ENCODE measurements at regions not wholly inside any gene's neighbourhood (a gene's known extent, or its start where the extent isn't known, plus 50 kb on each side); places are given as distances from the start of the nearest gene placed in this dataset.

DNA sequence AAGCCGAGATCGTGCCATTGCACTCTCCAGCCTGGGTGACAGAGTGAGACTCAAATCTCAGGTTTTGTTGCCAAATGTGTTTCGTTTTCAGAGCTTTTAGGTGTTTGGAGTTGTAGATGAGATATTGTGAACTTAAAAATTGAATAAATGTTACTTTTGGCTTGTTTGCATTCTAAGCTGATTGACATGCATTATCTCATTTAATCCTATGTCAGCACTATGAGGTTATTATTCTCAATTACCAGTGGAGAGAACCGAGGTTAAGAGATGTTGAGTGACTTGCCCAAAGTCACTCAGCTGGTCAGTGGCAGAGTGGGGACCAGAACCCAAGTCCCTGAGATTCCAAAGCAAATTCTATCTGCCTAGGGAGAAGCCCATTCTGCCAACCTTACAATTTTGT, 72.6 kb upstream of the PIM1 start (continued):
- TF ChIP-seq, protein P1, sequence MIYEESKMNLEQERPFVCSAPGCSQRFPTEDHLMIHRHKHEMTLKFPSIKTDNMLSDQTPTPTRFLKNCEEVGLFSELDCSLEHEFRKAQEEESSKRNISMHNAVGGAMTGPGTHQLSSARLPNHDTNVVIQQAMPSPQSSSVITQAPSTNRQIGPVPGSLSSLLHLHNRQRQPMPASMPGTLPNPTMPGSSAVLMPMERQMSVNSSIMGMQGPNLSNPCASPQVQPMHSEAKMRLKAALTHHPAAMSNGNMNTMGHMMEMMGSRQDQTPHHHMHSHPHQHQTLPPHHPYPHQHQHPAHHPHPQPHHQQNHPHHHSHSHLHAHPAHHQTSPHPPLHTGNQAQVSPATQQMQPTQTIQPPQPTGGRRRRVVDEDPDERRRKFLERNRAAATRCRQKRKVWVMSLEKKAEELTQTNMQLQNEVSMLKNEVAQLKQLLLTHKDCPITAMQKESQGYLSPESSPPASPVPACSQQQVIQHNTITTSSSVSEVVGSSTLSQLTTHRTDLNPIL (CRISPR knock-in tag; IDR thresholded peaks at IDR 0.05; ENCODE audit: low read depth): no peak
- TF ChIP-seq ESRRG (CRISPR knock-in tag; IDR thresholded peaks at IDR 0.05) (no peak), CSDC2 (CRISPR knock-in tag; IDR thresholded peaks at IDR 0.05) (no peak), ARNTL (CRISPR knock-in tag; IDR thresholded peaks at IDR 0.05; ENCODE audit: borderline replicate concordance, low read depth) (no peak)
- TF ChIP-seq, protein P2, sequence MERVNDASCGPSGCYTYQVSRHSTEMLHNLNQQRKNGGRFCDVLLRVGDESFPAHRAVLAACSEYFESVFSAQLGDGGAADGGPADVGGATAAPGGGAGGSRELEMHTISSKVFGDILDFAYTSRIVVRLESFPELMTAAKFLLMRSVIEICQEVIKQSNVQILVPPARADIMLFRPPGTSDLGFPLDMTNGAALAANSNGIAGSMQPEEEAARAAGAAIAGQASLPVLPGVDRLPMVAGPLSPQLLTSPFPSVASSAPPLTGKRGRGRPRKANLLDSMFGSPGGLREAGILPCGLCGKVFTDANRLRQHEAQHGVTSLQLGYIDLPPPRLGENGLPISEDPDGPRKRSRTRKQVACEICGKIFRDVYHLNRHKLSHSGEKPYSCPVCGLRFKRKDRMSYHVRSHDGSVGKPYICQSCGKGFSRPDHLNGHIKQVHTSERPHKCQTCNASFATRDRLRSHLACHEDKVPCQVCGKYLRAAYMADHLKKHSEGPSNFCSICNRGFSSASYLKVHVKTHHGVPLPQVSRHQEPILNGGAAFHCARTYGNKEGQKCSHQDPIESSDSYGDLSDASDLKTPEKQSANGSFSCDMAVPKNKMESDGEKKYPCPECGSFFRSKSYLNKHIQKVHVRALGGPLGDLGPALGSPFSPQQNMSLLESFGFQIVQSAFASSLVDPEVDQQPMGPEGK (CRISPR knock-in tag; IDR thresholded peaks at IDR 0.05; ENCODE audit: borderline replicate concordance): no peak

DNA sequence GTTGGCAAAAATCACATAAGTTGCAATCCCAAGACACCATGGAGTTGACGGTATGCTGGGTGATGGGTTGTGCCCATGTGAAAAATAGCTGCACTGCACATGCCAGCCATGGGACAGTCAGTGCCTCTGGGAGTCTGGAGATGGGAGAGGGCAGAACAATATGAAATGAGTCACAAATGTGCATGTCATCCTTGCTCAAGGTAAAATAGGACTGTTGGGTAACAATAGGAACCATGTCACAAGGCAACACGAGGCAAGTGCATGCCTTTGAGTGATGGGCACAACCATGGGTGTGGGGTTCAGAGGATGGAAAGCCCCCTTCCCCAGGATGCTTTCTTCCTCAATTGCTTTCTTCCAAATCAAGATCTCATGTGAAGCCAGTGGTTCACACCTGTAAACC, 70.5 kb upstream of the PIM1 start:
- TF ChIP-seq, protein P1 (CRISPR knock-in tag; IDR thresholded peaks at IDR 0.05; ENCODE audit: low read depth): no peak
- TF ChIP-seq RARB (CRISPR knock-in tag; IDR thresholded peaks at IDR 0.05) (no peak), BACH2 (CRISPR knock-in tag; IDR thresholded peaks at IDR 0.05; ENCODE audit: borderline replicate concordance) (no peak), PPARA (CRISPR knock-in tag; IDR thresholded peaks at IDR 0.05; ENCODE audit: borderline replicate concordance) (no peak), OSR1 (CRISPR knock-in tag; IDR thresholded peaks at IDR 0.05) (no peak), ZNF8 (CRISPR knock-in tag; IDR thresholded peaks at IDR 0.05) (no peak), TCF4 (CRISPR knock-in tag; IDR thresholded peaks at IDR 0.05; ENCODE audit: borderline replicate concordance) (no peak), CSDC2 (CRISPR knock-in tag; IDR thresholded peaks at IDR 0.05) (no peak)
- TF ChIP-seq, protein P2 (CRISPR knock-in tag; IDR thresholded peaks at IDR 0.05; ENCODE audit: borderline replicate concordance): no peak
- no peak for ATAC-seq

DNA sequence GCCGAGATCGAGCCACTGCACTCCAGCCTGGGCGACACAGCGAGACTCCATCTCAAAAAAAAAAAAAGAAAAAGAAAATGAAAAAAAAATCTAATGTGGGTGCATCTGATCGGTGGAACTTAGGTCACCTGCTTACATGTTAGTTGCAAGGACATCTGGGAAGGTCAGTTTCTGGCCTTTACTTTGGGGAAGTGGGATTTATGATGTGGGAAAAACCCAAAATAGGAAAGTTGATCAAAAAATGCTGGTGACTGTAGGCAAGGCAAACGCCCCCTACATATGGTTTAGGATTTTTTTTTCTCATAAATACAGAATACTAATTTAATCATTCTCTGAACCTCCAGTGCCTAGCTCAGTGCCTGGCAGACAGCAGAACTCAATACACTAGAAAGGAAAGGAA, 69.2 kb upstream of the PIM1 start:
- TF ChIP-seq BACH2 (CRISPR knock-in tag; IDR thresholded peaks at IDR 0.05; ENCODE audit: borderline replicate concordance) (no peak), OSR1 (CRISPR knock-in tag; IDR thresholded peaks at IDR 0.05) (no peak), ZNF565 (CRISPR knock-in tag; conservative IDR thresholded peaks at IDR 0.05; ENCODE audit: low read depth) (no peak), CSDC2 (CRISPR knock-in tag; IDR thresholded peaks at IDR 0.05) (no peak), ISL1 (CRISPR knock-in tag; IDR thresholded peaks at IDR 0.05) (no peak), SNAI2 (CRISPR knock-in tag; IDR thresholded peaks at IDR 0.05) (no peak), RARB (CRISPR knock-in tag; IDR thresholded peaks at IDR 0.05) (no peak), ZFP30 (CRISPR knock-in tag; IDR thresholded peaks at IDR 0.05) (no peak), PPARA (CRISPR knock-in tag; IDR thresholded peaks at IDR 0.05; ENCODE audit: borderline replicate concordance) (no peak), ZC3H10 (CRISPR knock-in tag; IDR thresholded peaks at IDR 0.05) (no peak), ARNTL (CRISPR knock-in tag; IDR thresholded peaks at IDR 0.05; ENCODE audit: borderline replicate concordance, low read depth) (no peak), GLIS3 (CRISPR knock-in tag; IDR thresholded peaks at IDR 0.05) (no peak), TCF4 (CRISPR knock-in tag; IDR thresholded peaks at IDR 0.05; ENCODE audit: borderline replicate concordance) (no peak), ESRRG (CRISPR knock-in tag; IDR thresholded peaks at IDR 0.05) (no peak), ZNF8 (CRISPR knock-in tag; IDR thresholded peaks at IDR 0.05) (no peak)
- TF ChIP-seq, protein P3, sequence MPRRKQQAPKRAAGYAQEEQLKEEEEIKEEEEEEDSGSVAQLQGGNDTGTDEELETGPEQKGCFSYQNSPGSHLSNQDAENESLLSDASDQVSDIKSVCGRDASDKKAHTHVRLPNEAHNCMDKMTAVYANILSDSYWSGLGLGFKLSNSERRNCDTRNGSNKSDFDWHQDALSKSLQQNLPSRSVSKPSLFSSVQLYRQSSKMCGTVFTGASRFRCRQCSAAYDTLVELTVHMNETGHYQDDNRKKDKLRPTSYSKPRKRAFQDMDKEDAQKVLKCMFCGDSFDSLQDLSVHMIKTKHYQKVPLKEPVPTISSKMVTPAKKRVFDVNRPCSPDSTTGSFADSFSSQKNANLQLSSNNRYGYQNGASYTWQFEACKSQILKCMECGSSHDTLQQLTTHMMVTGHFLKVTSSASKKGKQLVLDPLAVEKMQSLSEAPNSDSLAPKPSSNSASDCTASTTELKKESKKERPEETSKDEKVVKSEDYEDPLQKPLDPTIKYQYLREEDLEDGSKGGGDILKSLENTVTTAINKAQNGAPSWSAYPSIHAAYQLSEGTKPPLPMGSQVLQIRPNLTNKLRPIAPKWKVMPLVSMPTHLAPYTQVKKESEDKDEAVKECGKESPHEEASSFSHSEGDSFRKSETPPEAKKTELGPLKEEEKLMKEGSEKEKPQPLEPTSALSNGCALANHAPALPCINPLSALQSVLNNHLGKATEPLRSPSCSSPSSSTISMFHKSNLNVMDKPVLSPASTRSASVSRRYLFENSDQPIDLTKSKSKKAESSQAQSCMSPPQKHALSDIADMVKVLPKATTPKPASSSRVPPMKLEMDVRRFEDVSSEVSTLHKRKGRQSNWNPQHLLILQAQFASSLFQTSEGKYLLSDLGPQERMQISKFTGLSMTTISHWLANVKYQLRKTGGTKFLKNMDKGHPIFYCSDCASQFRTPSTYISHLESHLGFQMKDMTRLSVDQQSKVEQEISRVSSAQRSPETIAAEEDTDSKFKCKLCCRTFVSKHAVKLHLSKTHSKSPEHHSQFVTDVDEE (CRISPR knock-in tag; IDR thresholded peaks at IDR 0.05): no peak
- TF ChIP-seq, protein P4, sequence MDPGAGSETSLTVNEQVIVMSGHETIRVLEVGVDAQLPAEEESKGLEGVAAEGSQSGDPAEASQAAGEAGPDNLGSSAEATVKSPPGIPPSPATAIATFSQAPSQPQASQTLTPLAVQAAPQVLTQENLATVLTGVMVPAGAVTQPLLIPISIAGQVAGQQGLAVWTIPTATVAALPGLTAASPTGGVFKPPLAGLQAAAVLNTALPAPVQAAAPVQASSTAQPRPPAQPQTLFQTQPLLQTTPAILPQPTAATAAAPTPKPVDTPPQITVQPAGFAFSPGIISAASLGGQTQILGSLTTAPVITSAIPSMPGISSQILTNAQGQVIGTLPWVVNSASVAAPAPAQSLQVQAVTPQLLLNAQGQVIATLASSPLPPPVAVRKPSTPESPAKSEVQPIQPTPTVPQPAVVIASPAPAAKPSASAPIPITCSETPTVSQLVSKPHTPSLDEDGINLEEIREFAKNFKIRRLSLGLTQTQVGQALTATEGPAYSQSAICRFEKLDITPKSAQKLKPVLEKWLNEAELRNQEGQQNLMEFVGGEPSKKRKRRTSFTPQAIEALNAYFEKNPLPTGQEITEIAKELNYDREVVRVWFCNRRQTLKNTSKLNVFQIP (CRISPR knock-in tag; IDR thresholded peaks at IDR 0.05; ENCODE audit: borderline replicate concordance, low read depth): no peak
- TF ChIP-seq, protein P1 (CRISPR knock-in tag; IDR thresholded peaks at IDR 0.05; ENCODE audit: low read depth): no peak
- TF ChIP-seq, protein P2 (CRISPR knock-in tag; IDR thresholded peaks at IDR 0.05; ENCODE audit: borderline replicate concordance): no peak
- TF ChIP-seq, protein P5, sequence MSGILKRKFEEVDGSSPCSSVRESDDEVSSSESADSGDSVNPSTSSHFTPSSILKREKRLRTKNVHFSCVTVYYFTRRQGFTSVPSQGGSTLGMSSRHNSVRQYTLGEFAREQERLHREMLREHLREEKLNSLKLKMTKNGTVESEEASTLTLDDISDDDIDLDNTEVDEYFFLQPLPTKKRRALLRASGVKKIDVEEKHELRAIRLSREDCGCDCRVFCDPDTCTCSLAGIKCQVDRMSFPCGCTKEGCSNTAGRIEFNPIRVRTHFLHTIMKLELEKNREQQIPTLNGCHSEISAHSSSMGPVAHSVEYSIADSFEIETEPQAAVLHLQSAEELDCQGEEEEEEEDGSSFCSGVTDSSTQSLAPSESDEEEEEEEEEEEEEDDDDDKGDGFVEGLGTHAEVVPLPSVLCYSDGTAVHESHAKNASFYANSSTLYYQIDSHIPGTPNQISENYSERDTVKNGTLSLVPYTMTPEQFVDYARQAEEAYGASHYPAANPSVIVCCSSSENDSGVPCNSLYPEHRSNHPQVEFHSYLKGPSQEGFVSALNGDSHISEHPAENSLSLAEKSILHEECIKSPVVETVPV (CRISPR knock-in tag; IDR thresholded peaks at IDR 0.05): no peak

More for the DNA sequence above, 69.2 kb upstream of the PIM1 start:
- ATAC-seq: no peak

All from SK-N-SH treated with all-trans-retinoic acid at 6 μM for 48 hours (cell line).